Left lobe of liver (tissue), 2 donors: ENCODE measurements at regions not wholly inside any gene's neighbourhood (a gene's known extent, or its start where the extent isn't known, plus 50 kb on each side); places are given as distances from the start of the nearest gene placed in this dataset.

Experiments
- ATAC-seq: fragments of 200-7000 bp; cut with Tn5 transposase; one replicate; pipeline ENCODE4 v1.9.1; 2020; ENCODE audit warnings: mild to moderate bottlenecking, moderate library complexity
- DNase-seq: peaks from one replicate; pipeline ENCODE4 v3.0.0-alpha.2; 2020; ENCODE audit warnings: low spot score
- donor health status: DM: no; HTN: no; CAD: no; lungs with moderate emphysema.
- donor health status: DM: no; HTN: yes; CAD: no.

GRCh38 chr5:58074717-58075116 is 385.2 kb downstream of the PLK2 start:
- DNase-seq (no peak), ATAC-seq (no peak)

- no peak for DNase-seq
- no peak for ATAC-seq
These were observed 385.7 kb downstream of the PLK2 start for GRCh38 chr5:58074222-58074621.

- no peak for ATAC-seq
- DNase-seq, result no peak
These were observed 386.6 kb downstream of the PLK2 start for GRCh38 chr5:58073243-58073642.

GRCh38 chr5:58072300-58072965 is 387.5 kb downstream of the PLK2 start:
- no peak for DNase-seq
- ATAC-seq, result no peak

GRCh38 chr5:58071566-58071965 is 388.3 kb downstream of the PLK2 start:
- ATAC-seq (peak; percentile 55), DNase-seq (no peak)

GRCh38 chr5:58069846-58070245 is 390.0 kb downstream of the PLK2 start:
- no peak for ATAC-seq
- no peak for DNase-seq

- no peak for DNase-seq
- ATAC-seq, result no peak
These were observed 390.7 kb downstream of the PLK2 start for GRCh38 chr5:58069016-58069705.

- DNase-seq (no peak), ATAC-seq (no peak)
These were observed 393.3 kb downstream of the PLK2 start for GRCh38 chr5:58066557-58066956.

GRCh38 chr5:58066076-58066475 is 393.8 kb downstream of the PLK2 start:
- ATAC-seq, result no peak
- no peak for DNase-seq

- ATAC-seq (no peak), DNase-seq (no peak)
These were observed 395.1 kb downstream of the PLK2 start for GRCh38 chr5:58064801-58065200.

- DNase-seq (no peak), ATAC-seq (no peak)
These were observed 398.9 kb downstream of the PLK2 start for GRCh38 chr5:58060996-58061395.

- ATAC-seq (no peak), DNase-seq (no peak)
These were observed 402.6 kb downstream of the PLK2 start for GRCh38 chr5:58057324-58057723.

- no peak for ATAC-seq
- no peak for DNase-seq
These were observed 403.3 kb downstream of the PLK2 start for GRCh38 chr5:58056546-58056945.

- no peak for DNase-seq
- no peak for ATAC-seq
These were observed 405.9 kb downstream of the PLK2 start for GRCh38 chr5:58054018-58054417.

GRCh38 chr5:58048954-58049353 is 410.9 kb downstream of the PLK2 start:
- DNase-seq, result no peak
- ATAC-seq, result no peak

GRCh38 chr5:58048185-58048925 is 411.5 kb downstream of the PLK2 start:
- DNase-seq (no peak), ATAC-seq (no peak)

- ATAC-seq (no peak), DNase-seq (no peak)
These were observed 413.5 kb downstream of the PLK2 start for GRCh38 chr5:58046371-58046770.

- ATAC-seq (no peak), DNase-seq (no peak)
These were observed 415.7 kb downstream of the PLK2 start for GRCh38 chr5:58044166-58044565.

- DNase-seq (no peak), ATAC-seq (no peak)
These were observed 416.6 kb downstream of the PLK2 start for GRCh38 chr5:58043032-58043945.

- ATAC-seq (no peak), DNase-seq (no peak)
These were observed 418.0 kb downstream of the PLK2 start for GRCh38 chr5:58041884-58042283.

GRCh38 chr5:58040846-58041245 is 419.0 kb downstream of the PLK2 start:
- no peak for ATAC-seq

More at GRCh38 chr5:58040846-58041245, 419.0 kb downstream of the PLK2 start:
- DNase-seq, result no peak
